ENCODE measurements at regions not wholly inside any gene's neighbourhood (a gene's known extent, or its start where the extent isn't known, plus 50 kb on each side); places are given as distances from the start of the nearest gene placed in this dataset.

DNA sequence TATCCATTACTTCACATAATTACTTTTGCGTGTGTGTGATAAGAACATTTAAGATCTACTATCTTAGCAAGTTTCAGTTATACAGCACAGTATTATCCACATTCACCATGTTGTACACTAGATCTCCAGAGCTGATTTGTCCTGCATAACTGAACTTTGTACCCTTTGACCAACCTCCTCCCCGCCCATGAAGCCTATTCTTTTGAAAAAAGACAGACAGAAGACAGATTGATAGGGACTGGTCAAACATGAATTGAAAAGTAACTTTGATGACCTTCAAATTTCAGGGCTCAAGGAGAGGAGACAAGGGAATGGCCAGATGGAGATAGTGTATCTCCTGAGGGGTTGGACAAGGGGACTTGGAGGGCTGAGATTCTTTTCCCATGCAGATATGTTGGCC, 96.3 kb downstream of the CMC2 start:
- TF ChIP-seq, protein P1, sequence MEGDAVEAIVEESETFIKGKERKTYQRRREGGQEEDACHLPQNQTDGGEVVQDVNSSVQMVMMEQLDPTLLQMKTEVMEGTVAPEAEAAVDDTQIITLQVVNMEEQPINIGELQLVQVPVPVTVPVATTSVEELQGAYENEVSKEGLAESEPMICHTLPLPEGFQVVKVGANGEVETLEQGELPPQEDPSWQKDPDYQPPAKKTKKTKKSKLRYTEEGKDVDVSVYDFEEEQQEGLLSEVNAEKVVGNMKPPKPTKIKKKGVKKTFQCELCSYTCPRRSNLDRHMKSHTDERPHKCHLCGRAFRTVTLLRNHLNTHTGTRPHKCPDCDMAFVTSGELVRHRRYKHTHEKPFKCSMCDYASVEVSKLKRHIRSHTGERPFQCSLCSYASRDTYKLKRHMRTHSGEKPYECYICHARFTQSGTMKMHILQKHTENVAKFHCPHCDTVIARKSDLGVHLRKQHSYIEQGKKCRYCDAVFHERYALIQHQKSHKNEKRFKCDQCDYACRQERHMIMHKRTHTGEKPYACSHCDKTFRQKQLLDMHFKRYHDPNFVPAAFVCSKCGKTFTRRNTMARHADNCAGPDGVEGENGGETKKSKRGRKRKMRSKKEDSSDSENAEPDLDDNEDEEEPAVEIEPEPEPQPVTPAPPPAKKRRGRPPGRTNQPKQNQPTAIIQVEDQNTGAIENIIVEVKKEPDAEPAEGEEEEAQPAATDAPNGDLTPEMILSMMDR (IDR thresholded peaks at IDR 0.05) = no peak
- TF ChIP-seq POLR2A (IDR thresholded peaks at IDR 0.05) = no peak
